Activated CD4-positive, alpha-beta T cell treated with anti-CD3 and anti-CD28 coated beads, Interleukin-2, amount 50 U/mL, for 16 hours (primary cell): ENCODE measurements at regions not wholly inside any gene's neighbourhood (a gene's known extent, or its start where the extent isn't known, plus 50 kb on each side); places are given as distances from the start of the nearest gene placed in this dataset.
"Not testable (repeated sequence)": the region's sequence is repeated elsewhere in the genome, so short reads cannot be mapped to it uniquely, and the experiment has no call there.

Experiments used
- DNase-seq: peaks from one replicate; pipeline ENCODE4 v3.0.0-alpha.2; 2020

DNA sequence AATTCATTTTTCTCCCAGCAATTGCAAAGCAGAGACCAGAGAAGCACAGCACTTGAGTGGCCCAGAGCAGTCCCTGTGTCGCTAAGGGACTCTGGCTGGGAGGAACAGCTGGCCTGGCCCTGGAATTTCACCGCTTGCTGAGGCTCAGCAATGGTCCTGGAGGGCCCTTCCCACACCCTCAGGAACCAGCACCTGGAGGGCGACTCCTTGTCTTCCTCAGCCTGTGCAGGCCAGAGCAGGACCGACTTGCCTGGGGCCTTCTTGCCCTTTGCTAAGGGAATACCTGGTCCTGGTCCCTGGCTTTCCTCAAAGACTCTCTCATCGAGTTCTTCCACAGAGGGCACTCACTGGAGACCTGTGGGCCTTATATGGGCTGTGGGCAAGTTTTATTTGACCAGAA lies 294.6 kb downstream of the RPLP1 start:
- DNase-seq: no peak

DNA sequence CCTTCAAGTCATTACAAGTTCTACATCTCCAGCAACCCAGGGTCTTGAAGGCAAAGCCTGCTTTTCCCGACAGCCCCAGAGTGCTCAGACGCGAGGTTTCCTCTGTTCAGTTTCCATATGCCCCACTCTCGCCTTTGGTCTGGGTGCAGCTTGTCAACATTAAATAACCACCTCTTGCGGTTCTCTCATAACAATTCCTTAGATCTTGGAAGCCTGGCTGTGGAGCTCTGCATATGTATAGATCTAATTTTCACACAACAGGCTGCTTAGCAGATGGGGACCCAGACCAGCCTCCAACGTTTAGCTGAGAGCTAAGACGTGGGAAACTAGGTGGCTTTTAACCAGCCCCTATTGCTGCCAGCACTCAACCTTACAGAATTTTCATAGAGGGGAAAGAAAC lies 295.5 kb downstream of the RPLP1 start:
- DNase-seq: no peak

DNA sequence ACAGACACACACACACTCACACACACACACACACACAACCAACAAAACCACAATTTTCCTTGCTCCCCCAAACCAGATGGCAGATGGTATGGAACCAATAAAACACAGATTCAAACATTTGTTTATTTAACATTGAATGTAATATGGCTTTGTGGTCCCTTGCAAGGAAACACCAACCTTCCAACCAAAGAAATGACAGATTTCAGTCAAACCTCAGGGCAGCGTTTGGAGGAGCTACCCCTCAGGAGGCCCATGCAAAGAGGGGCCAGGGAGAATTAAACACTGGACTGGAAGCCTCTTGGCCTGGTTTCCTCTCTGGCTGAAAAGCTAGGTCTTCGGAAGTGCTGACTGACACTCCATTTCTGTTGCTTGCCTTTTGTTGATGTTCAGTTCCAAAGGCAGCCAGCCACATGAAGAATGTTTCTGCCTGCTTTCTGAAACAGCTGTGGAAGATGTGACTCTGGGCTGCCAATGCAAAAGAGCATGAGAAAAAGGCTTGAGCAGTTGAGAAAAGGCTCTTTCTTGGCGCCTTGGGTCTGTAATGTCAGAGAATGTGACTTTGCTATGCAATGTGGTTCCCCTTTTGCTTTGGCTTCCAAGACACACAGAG lies 296.1 kb downstream of the RPLP1 start:
- no peak for DNase-seq

DNA sequence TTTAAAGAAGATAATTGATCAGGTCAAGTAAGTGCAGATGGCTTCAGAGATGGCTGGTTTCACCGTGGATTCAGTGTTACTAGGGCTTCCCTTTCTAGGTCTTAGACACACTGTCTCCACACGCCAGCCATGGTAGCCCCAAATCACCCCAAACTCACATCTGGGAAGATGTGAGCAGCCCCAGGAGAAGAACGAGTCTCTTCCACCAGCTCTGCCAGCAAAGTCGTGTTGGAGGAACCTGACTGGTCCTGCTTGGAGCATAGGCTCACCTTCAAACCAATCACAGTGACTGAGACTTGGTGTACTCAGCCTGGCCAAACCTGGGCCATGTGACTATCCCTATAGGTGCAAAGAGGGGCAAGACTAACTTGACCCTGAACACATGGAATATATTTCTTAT lies 296.7 kb downstream of the RPLP1 start:
- no peak for DNase-seq

DNA sequence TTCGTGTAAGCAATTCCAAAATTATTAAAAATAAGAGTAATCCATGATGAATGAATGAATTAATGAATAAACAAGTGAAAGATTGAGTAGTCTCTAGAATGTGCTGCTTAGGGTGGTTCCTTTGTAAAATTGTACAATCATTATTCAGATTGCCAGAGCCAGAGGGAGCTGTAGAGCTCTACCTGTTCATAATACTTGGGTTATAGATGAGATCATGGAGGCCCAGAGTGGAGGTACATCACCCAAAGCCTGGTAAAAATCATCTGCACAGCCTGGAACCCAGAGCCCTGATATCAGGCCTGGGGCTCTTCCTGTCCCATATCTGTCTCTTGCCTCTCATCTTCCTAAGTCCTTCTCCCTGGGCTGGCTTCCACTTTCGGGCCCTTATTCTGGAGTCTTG lies 297.2 kb downstream of the RPLP1 start:
- DNase-seq: no peak

DNA sequence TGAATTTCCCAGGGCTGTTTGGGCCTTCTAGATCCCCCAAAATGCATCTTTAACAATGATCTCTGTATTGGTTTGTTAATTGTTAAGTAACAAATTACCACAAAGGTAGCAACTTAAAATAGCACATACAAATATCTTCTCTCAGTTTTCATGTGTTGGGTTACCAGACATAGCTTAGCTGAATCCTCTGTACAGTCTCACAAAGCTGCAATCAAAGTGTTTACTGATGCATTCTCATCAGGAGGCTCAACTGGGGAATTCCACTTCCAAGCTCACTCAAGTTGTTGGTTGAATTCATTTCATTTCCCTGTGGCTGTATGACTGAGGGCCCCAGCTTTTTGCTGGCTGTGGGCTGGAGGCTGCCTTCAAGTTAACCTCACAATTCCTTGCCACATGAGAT lies 297.6 kb downstream of the RPLP1 start:
- DNase-seq: no peak

DNA sequence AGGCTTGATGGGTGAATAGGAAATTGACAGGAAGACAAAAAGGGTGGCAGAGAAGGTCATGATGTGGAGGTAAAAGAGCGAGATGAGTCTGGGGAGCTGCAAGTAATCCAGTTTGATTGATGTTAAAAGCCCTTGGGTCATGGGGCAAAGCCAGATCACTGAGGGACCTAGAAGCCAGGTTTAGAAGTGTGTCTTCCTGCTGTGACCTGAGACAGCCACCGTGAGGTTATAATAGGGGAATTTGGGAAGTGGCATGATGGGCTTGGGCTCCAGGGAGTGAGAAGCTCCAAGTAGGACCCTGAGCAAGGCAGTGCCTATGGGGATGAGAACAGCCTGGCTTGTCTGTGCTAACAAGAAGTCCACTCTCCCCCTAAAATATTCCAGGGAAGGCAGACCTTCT lies 298.5 kb downstream of the RPLP1 start:
- DNase-seq: no peak

DNA sequence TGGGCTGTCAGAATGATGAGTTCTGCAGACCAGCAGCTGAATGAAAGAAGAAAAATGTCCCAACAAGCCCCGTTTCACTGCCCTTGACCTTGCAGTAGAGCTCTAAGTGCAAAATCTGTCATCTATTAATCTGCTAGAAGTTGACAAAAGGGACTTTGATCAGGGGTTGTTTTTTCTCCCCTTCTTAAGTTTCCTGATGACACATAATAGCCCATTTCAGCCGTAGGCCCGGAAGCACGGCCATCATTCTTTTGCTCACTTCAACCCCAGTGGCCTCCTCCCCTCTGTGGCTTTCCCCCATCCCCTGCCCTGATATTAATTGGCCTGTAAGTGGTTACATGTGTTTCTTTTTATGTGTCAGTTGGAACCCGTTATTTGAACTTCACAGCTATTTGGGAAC lies 298.9 kb downstream of the RPLP1 start:
- no peak for DNase-seq

DNA sequence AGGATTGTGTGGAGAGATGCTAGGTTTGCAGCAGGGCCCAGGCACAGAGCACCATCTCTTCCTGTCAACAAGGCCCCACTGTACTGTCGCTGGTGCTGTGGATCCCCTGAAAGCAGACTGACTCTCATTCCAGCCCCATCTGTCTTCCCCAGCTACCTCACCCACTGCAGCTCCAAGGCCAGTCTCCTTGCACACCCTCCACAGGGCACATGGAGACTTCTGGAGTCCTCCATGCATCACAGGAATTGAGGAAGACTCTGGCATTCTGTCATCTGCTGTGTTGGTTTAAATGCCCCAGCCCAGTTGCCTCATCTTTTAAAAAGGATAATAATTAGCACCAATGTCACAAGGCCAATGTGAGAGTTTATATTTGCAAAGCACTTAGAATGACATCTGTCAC lies 301.2 kb downstream of the RPLP1 start:
- DNase-seq: no peak

DNA sequence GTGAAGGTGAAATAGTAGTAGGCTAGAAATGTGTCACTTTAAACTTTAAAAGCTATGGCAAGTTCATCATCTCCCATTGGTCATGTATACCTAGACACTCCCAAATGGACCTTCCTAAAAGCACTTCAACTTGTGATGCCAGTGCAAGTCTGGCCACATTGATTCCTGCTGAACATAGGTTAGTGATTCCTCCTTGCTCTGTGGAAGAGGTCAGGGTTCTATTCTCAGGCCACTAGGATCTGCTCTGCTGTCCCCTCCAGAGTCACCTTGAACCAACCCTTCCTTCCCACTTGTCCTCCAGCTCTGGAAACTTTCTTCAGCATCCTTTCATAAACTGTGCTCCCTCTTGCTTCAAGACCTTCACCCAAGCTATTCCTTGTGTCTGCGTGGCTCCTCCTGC lies 301.7 kb downstream of the RPLP1 start:
- DNase-seq: no peak

DNA sequence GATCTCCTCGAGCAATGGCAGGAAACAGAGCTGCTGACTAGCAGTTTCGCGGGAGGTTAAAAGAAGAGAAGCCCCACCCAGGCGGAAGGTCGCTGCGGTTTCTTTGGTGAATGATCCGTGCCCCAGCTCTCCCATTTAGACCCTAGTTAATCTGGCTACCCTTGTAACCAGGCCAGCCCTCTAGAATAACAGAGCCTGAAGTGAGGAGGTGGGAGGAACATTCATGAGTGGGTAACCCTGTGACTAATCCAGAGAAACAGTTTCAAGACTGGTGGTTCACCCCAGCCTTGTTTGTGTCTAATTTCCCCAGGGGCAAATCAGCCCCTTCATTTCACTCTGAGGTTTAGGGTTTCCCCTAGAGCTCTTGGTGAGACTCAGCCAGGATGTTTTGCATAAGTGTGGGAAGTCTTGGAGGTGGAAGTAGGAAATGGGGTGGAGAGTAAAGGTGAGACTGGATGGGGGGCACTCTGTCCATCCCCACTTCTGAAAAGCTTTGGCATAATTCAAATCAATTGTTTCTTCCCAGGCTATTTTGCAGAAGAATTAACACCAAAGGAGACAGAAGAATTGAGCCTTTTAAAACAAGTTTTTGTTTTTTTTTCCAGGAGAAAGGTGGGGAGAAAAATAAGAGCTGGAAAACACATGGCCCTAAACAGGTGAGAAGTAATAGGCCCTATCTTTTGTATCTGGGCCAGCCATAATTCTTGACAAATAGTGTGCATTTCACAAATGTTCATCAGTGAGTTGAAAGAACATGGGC lies 303.1 kb downstream of the RPLP1 start:
- DNase-seq: peak; percentile 97

DNA sequence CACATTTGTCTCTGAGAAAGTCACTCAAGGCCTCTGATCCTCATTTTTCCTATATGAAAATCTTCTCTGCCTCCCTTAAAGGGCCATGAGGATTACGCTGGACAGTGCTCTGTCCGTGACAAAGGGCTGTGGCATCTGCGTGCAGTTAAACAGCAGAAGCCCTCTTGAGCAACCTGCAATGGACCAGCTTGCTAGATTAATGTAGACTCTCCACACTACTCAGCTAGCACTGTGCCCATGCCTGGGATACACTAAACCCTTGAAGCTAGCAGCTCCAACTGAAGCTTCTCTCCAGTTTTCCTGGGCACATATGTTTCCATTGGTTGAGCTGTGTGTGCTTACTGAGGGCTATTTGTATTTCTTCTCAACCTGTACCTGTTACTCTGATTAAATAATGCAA lies 303.8 kb downstream of the RPLP1 start:
- DNase-seq: no peak

DNA sequence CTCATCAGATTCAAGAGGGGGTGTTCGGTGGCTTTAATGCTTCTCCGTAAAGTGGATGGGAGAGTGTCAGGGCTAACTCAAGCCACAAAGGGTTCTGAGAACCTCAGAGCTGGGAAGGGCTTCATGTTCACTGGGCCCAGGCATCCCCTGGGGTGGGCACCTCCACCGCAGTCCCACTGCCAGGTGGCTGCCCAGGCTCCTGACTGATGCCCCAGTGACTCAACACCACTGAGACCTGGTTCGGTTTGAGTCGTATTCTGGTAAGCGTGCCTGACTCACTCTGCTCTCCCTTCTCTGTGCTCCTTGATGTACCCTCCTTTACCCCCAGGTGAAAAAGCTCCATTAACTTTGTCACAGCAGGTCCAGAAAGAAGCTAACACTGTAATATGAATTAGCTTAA lies 304.6 kb downstream of the RPLP1 start:
- DNase-seq: peak; percentile 87

DNA sequence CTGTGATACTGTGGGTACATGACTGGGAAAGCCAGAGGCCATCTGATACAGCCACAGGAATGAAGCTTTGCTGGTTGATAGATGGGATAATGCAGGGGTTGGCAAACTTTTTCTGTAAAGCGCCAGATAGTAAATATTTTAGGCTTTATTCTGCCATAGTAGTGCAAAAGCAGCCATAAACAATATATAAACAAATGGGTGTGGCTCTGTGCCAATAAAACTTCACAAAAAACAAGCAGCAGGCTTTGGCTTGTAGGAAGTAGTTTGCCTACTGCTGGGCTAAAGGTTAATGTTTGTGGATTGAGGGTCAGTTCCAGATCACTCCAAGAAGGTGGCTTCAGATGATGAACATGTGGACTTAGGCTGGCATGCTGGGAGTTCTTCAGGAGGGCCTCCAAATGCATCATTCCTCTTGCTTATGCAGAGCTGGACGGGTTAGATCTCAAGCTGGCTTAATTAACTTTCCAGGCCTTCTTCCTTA lies 305.7 kb downstream of the RPLP1 start:
- DNase-seq: no peak

DNA sequence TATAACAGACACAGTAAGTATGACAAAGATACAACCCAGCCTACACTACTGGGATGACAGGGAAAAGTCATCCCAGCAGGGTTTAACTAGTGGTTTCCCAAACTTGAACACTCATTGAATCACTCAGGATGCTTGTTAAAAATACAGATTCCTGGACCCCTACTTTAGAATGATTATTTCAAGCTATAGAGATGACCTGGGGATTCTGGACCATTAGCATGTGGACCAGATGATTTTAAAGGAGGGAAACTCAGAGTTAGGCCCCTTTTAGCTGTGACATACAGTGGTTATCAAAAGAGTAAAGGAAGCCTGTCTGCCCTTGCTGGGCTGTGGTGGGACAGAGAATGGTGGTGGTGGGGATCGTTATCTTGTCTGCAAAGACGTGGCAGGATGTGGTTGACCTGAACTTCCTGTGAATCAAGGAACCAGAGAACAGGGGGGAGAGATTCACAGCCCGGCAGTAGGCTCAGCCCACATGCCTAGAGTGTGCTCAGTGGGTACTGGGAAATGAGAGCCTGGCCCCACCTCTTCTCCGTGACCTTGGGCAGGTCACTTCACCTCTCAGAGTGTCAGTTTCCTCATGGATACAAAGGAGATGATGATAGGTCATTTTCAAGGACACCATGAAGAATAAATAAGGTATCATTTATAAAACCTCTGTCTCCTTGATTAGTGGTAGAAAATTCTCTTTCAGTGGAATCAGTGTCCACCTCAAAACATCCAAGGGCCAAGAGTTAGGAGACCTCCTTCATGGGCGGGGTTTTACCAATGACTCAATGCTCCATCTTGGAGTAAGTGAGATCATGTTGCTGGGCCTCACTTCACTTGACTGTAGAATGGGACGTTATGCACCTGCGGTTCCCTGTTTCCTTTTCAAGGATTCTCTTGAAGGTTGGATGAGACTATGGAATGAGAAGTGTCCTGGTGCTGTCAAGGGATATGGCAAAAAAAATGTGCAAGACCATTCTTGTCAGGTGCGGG lies 306.5 kb downstream of the RPLP1 start:
- peak; percentile 96 for DNase-seq

DNA sequence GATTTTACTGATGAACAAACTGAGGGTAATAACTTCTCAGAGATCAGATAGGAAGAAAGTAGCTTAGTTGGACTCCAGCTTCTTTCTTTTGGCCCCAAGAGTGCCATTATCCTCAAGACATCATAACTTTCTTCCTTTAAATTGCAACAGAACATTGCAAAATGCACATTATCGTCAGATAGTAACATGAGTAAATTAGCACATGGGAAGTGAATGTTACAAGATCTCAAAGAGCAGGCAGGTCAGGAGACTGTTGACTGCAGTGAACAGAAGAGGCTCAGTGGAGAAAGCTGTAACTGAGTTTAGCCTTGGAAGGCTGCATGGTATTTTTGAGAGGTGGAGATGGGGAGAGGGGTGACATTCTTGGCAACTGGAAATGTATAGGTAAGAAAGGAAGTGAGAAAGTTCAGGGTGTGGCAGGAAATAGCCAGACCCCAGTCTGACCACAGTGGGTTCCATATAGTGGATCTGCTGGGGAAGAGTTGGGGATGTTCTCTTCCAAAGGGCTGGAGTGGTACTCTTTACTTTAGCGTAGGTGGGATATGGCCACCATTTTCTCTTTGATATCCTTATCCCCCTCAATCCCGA lies 307.7 kb downstream of the RPLP1 start:
- DNase-seq: peak; percentile 49

DNA sequence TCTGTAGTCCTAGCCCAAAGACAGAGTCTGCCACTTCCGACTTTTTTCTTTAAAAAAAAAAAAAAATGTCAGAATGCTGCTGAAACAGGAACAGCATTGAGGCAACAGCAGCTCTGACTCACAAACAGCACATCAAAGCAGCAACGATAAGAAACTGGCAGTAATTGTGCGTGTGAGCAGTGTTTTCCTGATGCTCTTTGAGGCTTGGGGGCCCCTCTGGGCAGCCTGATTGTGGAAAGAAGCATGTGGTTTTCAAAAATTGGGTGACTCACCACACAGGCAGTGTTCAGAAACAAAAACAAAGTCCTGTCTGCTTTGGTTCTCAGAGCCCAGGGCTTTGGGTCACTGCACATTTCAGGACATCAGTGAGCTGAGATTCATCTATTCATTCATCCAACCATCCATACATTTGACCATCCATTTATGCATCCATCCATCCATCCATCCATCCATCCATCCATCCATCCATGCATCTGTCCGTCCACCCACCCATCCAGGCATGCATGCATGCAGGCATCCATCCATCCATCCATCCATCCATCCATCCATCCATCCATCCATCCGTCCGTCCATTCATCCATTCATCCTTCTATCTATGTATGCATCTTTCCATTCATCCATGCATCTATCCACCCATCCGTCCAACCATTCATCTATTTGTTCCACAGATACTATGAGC lies 308.4 kb downstream of the RPLP1 start:
- DNase-seq: peak; percentile 96

DNA sequence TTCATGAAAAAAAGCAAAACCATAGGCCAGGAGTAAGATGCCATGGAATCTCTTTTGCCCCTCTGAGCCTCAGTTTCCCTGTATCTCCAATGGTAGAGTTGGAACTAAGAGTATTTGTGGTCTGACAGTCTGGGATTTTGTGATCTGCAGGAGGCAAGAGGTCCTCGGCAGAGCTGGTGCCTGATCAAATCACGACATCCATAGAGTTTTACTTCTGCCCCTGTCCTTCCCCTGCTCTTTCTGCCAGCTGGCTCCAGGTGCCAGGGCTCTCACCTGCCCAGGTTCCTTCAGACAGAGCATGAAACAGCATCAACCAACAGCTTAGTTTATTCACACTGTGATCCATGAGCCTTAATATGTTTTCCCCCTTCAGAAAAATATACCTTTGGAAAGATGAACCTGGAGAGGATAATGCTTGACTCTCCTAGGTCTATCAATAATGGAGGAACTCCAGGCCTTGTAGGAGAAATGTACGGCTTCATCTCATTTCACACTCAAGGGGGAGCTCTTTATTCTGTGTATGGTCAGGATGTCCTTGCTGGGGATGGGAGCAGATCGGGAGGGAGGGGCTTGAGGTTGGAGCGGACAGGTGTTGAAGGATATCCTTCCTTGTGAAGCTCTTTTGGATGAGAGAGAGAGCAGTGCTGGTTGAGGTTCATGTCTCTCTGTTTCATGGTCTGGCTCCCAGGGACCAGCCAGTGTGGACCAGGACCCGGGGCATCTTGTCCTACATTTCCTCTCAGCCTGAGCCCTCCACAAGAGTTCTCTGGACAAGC lies 309.9 kb downstream of the RPLP1 start:
- DNase-seq: no peak

DNA sequence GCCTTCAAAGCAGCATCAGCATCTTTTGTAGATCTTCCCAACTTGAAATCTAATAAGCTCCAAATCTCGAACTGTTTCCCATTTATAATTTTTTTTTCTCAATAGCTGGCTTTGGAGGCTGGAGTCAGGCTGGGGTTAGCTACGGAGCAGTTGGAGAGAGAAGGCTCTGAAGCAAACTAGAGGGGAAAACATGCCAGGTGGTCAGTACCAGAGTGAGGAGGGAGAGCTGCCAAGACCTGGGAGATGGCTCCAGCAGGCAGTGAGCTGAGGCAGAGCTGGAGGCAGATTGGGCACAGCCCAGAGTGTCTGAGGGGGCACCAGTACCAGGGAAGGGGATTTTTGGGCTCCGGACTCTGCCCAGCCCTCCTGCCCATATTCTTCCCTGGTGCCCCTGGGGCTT lies 311.2 kb downstream of the RPLP1 start:
- no peak for DNase-seq

DNA sequence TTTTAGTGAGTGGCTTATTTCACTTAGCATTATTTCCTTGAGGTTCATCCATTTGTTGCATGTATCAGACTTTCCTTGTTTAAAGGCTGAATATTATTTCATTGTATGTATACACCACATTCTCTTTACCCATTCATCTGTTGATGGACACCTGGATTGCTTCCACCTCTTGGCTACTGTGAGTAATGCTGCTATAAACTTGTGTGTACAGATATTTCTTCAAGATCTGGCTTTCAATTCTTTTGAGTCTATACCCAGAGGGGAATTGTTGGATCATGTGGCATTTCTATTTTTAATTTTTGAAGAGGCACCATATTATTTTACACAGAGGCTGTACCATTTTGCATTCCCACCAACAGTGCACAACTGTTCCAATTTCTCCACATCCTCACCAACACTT lies 313.5 kb downstream of the RPLP1 start:
- DNase-seq: no peak

DNA sequence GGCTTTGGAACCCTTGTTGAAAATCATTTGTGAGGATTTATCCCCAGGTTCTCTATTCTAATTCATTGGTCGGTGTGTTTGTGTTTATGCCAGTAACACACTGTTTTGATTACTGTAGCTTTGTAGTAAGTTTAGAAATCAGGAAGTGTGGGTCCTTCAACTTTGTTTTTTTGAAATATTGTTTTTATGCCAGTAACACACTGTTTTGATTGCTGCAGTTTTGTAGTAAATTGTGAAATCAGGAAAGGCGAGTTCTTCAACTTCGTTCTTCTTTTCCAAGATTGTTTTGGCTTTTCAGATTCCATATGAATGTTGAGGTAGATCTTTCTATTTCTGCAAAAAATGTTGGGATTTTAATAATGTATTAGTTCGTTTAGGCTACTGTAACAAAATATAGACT lies 314.6 kb downstream of the RPLP1 start:
- DNase-seq: no peak

DNA sequence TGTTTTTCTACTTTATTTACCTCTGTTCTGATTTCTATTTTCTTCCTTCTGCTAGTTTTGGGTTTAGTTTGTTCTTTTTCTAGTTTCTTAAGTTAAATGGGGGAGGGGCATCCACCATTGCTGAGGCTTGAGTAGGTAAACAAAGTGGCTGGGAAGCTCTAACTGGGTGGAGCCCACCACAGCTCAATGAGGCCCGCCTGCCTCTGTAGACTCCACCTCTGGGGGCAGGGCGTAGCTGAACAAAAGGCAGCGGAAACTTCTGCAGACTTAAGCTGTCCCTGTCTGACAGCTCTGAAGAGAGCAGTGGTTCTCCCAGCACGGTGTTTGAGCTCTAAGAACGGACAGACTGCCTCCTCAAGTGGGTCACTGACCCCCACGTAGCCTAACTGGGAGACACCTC lies 316.7 kb downstream of the RPLP1 start:
- DNase-seq: not testable (repeated sequence)
